GM18520 (cell line): ENCODE measurements at regions not wholly inside any gene's neighbourhood (a gene's known extent, or its start where the extent isn't known, plus 50 kb on each side); places are given as distances from the start of the nearest gene placed in this dataset.

ENCODE experiments used
- ATAC-seq: cut with Tn5 transposase; IDR thresholded peaks from one replicate; pipeline ENCODE4 v1.9.1; 2021; ENCODE audit not compliant: unreplicated experiment

DNA sequence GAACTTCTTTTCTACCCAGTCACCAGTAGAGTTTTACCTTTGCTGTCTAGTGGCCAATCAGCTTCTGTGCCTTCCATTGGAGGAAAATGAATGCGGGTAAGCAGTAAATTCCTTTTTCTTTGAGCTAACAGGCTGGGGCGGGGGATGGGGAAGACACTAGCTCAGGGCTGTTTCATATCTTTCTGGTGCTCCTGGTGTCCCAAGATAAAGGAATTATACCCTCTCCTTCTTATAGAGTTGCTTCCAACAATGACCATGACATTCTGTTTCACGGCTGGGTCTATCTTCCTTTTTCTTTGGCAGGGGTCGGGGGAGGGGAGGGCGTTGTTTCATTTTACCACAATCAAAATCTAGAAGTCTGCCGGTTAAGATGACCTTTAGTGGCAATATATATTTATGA, 51.2 kb upstream of the RPS23 start:
- no peak for ATAC-seq
